GM12874 (cell line): ENCODE measurements at regions not wholly inside any gene's neighbourhood (a gene's known extent, or its start where the extent isn't known, plus 50 kb on each side); places are given as distances from the start of the nearest gene placed in this dataset.

ENCODE experiments used
- CTCF ChIP-seq: IDR thresholded peaks from 2 replicates; pipeline ENCODE4 v1.5.1; 2011; ENCODE audit warnings: low read depth, mild to moderate bottlenecking, control low read depth, low read length, moderate library complexity; ENCODE audit not compliant: insufficient read depth

GRCh38 chr20:56925082-56925830, 296.1 kb downstream of the TFAP2C start:
- no peak for TF ChIP-seq CTCF

DNA sequence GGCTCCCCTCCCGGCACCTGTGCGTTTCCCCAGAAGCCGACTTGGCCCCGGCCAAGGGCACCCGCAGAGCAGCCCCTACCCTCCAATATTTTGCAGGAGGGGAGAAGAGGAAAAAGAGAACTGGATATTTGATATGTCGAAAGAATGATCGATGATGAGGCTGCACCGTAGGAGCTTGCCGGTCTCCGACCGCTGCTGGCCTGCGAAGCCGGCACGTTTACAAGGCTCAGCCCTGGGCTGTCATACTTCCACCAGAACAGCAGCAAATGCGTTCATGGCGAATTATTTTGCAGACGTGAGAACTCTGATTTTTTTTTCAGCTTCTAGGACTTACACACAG, 296.7 kb downstream of the TFAP2C start:
- no peak for TF ChIP-seq CTCF

GRCh38 chr20:56926501-56926900, 297.4 kb downstream of the TFAP2C start:
- TF ChIP-seq CTCF: no peak

DNA sequence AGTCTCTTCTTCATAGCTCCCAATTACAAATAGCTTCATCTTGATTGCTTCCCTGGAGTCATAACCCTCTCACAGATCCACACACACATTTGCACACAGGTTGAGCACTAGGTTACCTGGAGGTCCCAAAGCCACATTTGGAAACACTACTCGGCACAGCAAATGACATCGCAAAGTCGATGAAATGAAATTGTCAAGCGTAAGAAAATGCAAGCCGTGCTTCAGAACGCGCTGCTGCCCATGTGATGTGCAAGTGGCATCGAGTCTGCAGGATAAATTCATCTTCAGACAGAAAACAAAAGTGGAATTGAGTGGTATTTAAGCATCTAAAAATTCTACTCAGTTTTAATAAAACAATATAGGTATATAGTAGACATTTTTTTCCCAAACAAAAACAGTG, 298.0 kb downstream of the TFAP2C start:
- no peak for TF ChIP-seq CTCF

DNA sequence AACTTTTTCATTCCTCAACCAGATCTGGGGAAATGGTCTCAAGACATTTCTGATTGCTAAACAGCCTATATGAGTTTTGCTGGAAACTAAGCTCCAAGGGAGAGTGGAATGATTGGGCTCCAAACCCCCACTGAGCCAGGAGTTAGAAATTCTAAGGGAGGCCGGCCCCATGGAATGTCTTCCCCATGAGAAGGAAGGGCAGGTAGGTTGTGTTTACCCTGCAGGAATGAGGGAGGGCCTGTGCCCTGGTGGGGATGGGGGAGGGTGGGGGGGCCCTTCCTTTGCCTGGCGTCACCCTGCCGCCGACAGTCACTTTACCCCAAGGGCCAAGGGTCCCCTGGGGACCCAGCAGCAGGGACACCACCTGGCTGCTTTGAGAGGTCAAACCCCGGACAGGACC, 298.9 kb downstream of the TFAP2C start:
- TF ChIP-seq CTCF: no peak

DNA sequence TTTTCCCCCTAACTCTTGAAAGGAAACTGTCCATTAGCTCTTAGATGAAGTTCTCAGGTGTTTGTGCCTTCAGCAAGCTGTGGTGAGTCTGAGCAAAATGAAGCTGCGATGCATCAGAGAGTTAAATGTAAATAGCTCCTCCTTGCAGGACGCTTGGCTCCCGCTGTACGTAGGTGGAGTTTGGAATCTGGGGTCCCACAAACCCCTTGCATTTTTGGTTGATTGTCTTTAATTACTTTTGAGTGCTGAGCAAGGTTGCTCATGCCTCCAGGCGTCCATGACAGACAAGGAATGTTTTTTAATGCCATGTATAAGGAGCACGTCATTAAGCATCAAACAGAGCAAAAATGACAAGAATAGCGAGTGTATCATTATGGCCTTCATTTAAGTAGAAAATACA, 300.5 kb downstream of the TFAP2C start:
- no peak for TF ChIP-seq CTCF

- no peak for TF ChIP-seq CTCF
Observed at GRCh38 chr20:56930876-56931275, 301.8 kb downstream of the TFAP2C start.
